Breast epithelium (tissue), 3 donors: ENCODE measurements at regions not wholly inside any gene's neighbourhood (a gene's known extent, or its start where the extent isn't known, plus 50 kb on each side); places are given as distances from the start of the nearest gene placed in this dataset.

Experiments used
- POLR2A ChIP-seq: fragments of 450-650 bp; IDR thresholded peaks from one replicate; pipeline ENCODE4 v1.6.1; 2016; ENCODE audit warnings: antibody characterized with exemption, mild to moderate bottlenecking, moderate library complexity
- TF ChIP-seq, protein P1 (sequence below), 3 donors: fragments of 450-650 bp; IDR thresholded peaks; one replicate each; pipeline ENCODE4 v1.5.1; 2016 to 2017; ENCODE audit warnings: antibody characterized with exemption in 3 of 3, mild to moderate bottlenecking in 3 of 3, moderate library complexity in 3 of 3

DNA sequence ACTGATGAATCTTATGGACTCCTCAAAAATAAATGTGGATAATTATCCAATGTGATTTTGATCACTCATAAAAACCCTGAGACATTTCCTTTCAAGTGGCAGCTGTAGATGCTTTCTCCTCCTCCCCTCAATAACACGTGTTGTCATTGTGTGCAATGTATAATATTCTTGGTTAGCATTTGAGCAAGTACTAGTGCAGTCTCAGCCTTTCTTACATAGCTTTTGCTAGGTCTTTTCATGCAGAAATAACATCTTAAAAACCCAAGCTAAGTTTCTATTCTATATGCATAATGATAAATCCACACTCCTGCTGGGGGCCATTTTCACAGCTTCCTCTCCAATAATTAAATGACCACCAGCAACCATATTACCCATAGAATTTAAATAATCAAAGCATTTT, 1835.2 kb upstream of the NUDT12 start:
- no peak for TF ChIP-seq POLR2A
- TF ChIP-seq, protein P1, sequence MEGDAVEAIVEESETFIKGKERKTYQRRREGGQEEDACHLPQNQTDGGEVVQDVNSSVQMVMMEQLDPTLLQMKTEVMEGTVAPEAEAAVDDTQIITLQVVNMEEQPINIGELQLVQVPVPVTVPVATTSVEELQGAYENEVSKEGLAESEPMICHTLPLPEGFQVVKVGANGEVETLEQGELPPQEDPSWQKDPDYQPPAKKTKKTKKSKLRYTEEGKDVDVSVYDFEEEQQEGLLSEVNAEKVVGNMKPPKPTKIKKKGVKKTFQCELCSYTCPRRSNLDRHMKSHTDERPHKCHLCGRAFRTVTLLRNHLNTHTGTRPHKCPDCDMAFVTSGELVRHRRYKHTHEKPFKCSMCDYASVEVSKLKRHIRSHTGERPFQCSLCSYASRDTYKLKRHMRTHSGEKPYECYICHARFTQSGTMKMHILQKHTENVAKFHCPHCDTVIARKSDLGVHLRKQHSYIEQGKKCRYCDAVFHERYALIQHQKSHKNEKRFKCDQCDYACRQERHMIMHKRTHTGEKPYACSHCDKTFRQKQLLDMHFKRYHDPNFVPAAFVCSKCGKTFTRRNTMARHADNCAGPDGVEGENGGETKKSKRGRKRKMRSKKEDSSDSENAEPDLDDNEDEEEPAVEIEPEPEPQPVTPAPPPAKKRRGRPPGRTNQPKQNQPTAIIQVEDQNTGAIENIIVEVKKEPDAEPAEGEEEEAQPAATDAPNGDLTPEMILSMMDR (IDR thresholded peaks at IDR 0.05) = no peak
